ENCODE measurements at regions not wholly inside any gene's neighbourhood (a gene's known extent, or its start where the extent isn't known, plus 50 kb on each side); places are given as distances from the start of the nearest gene placed in this dataset.

DNA sequence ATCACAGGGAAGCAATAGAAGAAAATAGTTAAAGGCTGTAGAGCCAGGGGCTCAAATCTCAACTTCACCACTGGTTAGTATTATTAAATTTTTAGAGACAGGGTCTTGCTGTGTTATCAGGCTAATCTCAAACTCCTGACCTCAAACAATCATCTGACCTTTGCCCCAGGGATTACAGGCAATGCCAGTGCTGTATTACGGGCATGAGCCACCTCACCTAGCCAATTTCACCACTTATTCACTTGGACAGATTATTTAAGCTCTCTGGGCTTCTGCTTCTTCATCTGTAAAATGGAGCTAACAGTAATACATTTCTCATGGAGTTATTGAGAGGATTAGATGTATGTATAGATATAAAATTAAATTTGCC lies 155.9 kb upstream of the KLF4 start:
- no peak for TF ChIP-seq EP300 (IDR thresholded peaks at IDR 0.05)
- no peak for TF ChIP-seq CTCF (IDR thresholded peaks at IDR 0.05)
